SK-N-SH (cell line): ENCODE measurements at regions not wholly inside any gene's neighbourhood (a gene's known extent, or its start where the extent isn't known, plus 50 kb on each side); places are given as distances from the start of the nearest gene placed in this dataset.

Experiments
- EP300 ChIP-seq, 2 experiments: IDR thresholded peaks; 2 replicates each; pipeline versions ENCODE4 v1.4.0 to v1.6.1; 2012; ENCODE audit warnings: borderline replicate concordance in 1 of 2, low read depth in 1 of 2, low read length in 1 of 2
- EZH2phosphoT487 ChIP-seq: fragments of 200-600 bp; sonication (generic); IDR thresholded peaks from 2 replicates; pipeline ENCODE4 v1.6.1; 2017; ENCODE audit warnings: low read depth, mixed run types, mild to moderate bottlenecking, antibody characterized with exemption, moderate library complexity, borderline replicate concordance
- FOSL2 ChIP-seq: IDR thresholded peaks from 2 replicates; pipeline ENCODE4 v1.4.0; 2012; ENCODE audit warnings: low read depth, mild to moderate bottlenecking, moderate library complexity, borderline replicate concordance
- FOXJ3 ChIP-seq: sonication (generic); formaldehyde crosslinking; IDR thresholded peaks from 2 replicates; pipeline ENCODE4 v1.5.1; 2020; ENCODE audit warnings: mild to moderate bottlenecking, missing genetic modification reagents
- GABPA ChIP-seq: IDR thresholded peaks from 2 replicates; pipeline ENCODE4 v1.4.0; 2012; ENCODE audit warnings: low read depth, mild to moderate bottlenecking
- JUND ChIP-seq: IDR thresholded peaks from 2 replicates; pipeline ENCODE4 v1.4.0; 2012
- POLR2AphosphoS5 ChIP-seq: IDR thresholded peaks from 2 replicates; pipeline ENCODE4 v1.6.1; 2012; ENCODE audit warnings: low read depth, low read length
- RCOR1 ChIP-seq: fragments of 150-350 bp; IDR thresholded peaks from 2 replicates; pipeline ENCODE4 v1.6.1; 2017; ENCODE audit warnings: antibody characterized with exemption, low read length
- RFX5 ChIP-seq: IDR thresholded peaks from 2 replicates; pipeline ENCODE4 v1.6.1; 2012; ENCODE audit warnings: mild to moderate bottlenecking, improper control_type of control experiment, low read length
- SIN3A ChIP-seq: IDR thresholded peaks from 2 replicates; pipeline ENCODE4 v1.6.1; 2012; ENCODE audit warnings: low read depth, mild to moderate bottlenecking, low read length, moderate library complexity, borderline replicate concordance
- TAF1 ChIP-seq: IDR thresholded peaks from 2 replicates; pipeline ENCODE4 v1.6.1; 2012; ENCODE audit warnings: low read depth, mild to moderate bottlenecking, low read length, moderate library complexity, borderline replicate concordance
- TF ChIP-seq, protein P1 (sequence below): fragments of 200-600 bp; sonication (generic); IDR thresholded peaks from 2 replicates; pipeline ENCODE4 v1.6.1; 2017; ENCODE audit warnings: antibody characterized with exemption, mild to moderate bottlenecking, moderate library complexity
- TF ChIP-seq, protein P2 (sequence below): IDR thresholded peaks from 2 replicates; pipeline ENCODE4 v1.4.0; 2012; ENCODE audit warnings: low read depth
- TF ChIP-seq, protein P3 (sequence below): IDR thresholded peaks from 2 replicates; pipeline ENCODE4 v1.4.0; 2012; ENCODE audit warnings: low read depth, borderline replicate concordance

DNA sequence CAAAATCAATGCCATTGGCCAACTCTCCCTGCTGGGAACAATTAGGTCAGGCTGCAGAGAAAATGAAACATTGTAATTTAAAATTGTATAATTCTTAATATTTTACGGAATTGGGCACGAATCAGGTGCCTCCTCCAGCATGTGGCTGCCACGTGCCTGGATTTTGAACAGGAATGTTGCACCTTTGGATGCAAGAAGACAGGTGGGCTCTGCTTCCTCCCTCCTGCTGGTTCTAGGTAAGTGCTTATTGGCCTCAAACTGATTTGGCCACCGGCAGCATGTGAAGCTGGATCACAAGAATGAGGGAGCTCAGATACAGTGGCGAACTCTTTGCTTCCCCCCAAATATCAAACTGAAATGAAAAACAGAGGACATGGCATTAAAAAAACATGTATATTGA lies 1559.9 kb upstream of the FLRT2 start:
- TF ChIP-seq EZH2phosphoT487 (no peak), TAF1 (no peak), FOSL2 (no peak), RCOR1 (no peak), GABPA (no peak), SIN3A (no peak), POLR2AphosphoS5 (no peak), RFX5 (no peak), FOXJ3 (CRISPR knock-in tag) (no peak), EP300 (IDR thresholded peaks at IDR 0.05; ENCODE audit: borderline replicate concordance in 1 of 2, low read depth in 1 of 2, low read length in 1 of 2) (no peak), JUND (no peak)
- TF ChIP-seq, protein P1, sequence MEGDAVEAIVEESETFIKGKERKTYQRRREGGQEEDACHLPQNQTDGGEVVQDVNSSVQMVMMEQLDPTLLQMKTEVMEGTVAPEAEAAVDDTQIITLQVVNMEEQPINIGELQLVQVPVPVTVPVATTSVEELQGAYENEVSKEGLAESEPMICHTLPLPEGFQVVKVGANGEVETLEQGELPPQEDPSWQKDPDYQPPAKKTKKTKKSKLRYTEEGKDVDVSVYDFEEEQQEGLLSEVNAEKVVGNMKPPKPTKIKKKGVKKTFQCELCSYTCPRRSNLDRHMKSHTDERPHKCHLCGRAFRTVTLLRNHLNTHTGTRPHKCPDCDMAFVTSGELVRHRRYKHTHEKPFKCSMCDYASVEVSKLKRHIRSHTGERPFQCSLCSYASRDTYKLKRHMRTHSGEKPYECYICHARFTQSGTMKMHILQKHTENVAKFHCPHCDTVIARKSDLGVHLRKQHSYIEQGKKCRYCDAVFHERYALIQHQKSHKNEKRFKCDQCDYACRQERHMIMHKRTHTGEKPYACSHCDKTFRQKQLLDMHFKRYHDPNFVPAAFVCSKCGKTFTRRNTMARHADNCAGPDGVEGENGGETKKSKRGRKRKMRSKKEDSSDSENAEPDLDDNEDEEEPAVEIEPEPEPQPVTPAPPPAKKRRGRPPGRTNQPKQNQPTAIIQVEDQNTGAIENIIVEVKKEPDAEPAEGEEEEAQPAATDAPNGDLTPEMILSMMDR: no peak
- TF ChIP-seq, protein P2, sequence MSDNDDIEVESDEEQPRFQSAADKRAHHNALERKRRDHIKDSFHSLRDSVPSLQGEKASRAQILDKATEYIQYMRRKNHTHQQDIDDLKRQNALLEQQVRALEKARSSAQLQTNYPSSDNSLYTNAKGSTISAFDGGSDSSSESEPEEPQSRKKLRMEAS: no peak
- TF ChIP-seq, protein P3, sequence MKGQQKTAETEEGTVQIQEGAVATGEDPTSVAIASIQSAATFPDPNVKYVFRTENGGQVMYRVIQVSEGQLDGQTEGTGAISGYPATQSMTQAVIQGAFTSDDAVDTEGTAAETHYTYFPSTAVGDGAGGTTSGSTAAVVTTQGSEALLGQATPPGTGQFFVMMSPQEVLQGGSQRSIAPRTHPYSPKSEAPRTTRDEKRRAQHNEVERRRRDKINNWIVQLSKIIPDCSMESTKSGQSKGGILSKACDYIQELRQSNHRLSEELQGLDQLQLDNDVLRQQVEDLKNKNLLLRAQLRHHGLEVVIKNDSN: no peak
